ENCODE measurements at regions not wholly inside any gene's neighbourhood (a gene's known extent, or its start where the extent isn't known, plus 50 kb on each side); places are given as distances from the start of the nearest gene placed in this dataset.

DNA sequence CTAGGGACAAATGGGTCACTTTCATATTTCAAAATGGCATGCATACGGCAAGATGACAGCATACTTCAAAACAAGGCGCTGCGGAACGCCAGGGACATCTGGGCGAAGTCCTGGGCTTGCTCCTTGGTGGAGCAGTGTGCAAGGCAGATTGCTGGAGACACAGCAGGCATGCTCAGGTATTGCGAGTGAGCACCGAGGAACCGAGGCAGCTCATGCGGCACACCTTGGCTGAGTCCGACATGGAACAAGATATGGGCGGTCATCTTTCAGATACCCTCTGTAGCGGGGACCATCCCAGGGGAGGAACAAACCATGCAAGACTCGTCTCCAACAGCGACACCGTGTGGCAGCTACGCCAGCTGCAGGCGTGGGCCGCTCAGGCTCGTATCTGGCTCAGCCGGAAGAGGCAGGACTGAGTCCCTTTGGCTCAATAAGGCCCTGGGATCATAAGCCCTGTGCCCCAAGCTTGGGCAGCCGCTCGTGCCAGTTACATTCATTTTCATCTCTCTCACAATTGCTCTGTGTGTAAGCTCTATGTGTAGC is 112.4 kb downstream of the NUFIP1 start:
- Histone ChIP-seq H2AFZ (ENCODE audit: low read depth, low read length) (no peak overlapping the region), H3K4me3 (ENCODE audit: low read depth in 1 of 2, low read length in 2 of 2) (no peak overlapping the region)

DNA sequence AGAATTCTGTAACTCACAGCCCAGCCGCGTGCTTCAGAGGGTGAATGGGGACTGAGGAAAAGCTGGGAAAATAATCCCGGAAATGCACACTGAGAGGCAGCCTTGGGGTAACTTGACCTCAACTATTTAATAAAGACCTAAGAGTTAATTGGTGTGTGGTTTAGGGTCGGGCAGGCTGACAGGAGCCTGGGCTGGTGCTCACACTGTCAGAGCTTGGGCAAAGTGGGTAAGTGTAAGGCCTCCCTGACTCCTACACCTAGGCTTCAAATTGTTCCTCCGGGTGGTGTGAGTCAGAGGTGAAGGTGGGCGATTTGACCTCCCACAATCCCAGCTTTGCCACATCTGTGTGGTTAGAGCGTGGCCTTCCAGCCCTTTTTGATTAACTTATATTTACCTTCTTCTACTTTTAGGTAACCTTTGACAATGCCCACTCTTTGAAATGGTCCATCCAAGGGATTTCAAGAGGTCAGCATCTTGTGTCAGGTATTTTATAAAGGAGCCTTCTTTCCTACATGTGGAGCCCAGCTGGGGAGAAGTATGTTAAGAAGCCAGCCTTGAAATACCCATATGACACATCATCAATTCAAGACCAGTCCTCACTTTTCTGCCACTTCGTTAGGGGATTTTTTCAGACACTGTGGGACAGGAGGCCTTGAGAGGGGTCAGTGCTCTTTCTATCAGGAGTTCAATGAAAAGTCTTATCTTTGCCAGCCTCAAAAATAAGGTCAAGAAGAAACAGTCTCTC is 114.2 kb downstream of the NUFIP1 start:
- Histone ChIP-seq H3K36me3 (ENCODE audit: insufficient read depth, low read length) (no peaks in the 10 kb centered on the region), H3K4me1 (ENCODE audit: insufficient read depth, low read length) (no peaks in the 10 kb centered on the region), H3K9me3 (ENCODE audit: insufficient read depth, low read length, severe bottlenecking) (no peaks in the 10 kb centered on the region), H4K20me1 (ENCODE audit: insufficient read depth, low read length) (no peaks in the 10 kb centered on the region), H3K4me3 (ENCODE audit: low read depth in 1 of 2, low read length in 2 of 2) (no peak overlapping the region), H2AFZ (ENCODE audit: low read depth, low read length) (no peak overlapping the region), H3K27me3 (ENCODE audit: insufficient read depth, low read length, poor library complexity) (peaks cover 7% of the 10 kb centered on the region), H3K9ac (ENCODE audit: low read depth, low read length) (no peak overlapping the region), H3K27ac (ENCODE audit: low read length) (no peak overlapping the region), H3K79me2 (ENCODE audit: insufficient read depth, low read length) (no peaks in the 10 kb centered on the region), H3K4me2 (ENCODE audit: insufficient read depth, low read length) (no peak overlapping the region)
- no peak for TF ChIP-seq EZH2 (IDR thresholded peaks at IDR 0.05; ENCODE audit: borderline replicate concordance, low read depth, low read length, severe bottlenecking)
- TF ChIP-seq, protein P1, sequence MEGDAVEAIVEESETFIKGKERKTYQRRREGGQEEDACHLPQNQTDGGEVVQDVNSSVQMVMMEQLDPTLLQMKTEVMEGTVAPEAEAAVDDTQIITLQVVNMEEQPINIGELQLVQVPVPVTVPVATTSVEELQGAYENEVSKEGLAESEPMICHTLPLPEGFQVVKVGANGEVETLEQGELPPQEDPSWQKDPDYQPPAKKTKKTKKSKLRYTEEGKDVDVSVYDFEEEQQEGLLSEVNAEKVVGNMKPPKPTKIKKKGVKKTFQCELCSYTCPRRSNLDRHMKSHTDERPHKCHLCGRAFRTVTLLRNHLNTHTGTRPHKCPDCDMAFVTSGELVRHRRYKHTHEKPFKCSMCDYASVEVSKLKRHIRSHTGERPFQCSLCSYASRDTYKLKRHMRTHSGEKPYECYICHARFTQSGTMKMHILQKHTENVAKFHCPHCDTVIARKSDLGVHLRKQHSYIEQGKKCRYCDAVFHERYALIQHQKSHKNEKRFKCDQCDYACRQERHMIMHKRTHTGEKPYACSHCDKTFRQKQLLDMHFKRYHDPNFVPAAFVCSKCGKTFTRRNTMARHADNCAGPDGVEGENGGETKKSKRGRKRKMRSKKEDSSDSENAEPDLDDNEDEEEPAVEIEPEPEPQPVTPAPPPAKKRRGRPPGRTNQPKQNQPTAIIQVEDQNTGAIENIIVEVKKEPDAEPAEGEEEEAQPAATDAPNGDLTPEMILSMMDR (IDR thresholded peaks at IDR 0.05; ENCODE audit: borderline replicate concordance, extremely low read depth, low read length, poor library complexity, severe bottlenecking): no peak
- DNase-seq: no peak
- no peak for ATAC-seq (ENCODE audit: insufficient read depth, low read depth)

More for the DNA sequence above, 112.4 kb downstream of the NUFIP1 start:
- Histone ChIP-seq H3K4me1 (ENCODE audit: insufficient read depth, low read length) (no peaks in the 10 kb centered on the region), H3K27ac (ENCODE audit: low read length) (no peak overlapping the region), H3K9ac (ENCODE audit: low read depth, low read length) (no peak overlapping the region), H3K27me3 (ENCODE audit: insufficient read depth, low read length, poor library complexity) (no peaks in the 10 kb centered on the region), H4K20me1 (ENCODE audit: insufficient read depth, low read length) (no peaks in the 10 kb centered on the region), H3K9me3 (ENCODE audit: insufficient read depth, low read length, severe bottlenecking) (no peaks in the 10 kb centered on the region), H3K79me2 (ENCODE audit: insufficient read depth, low read length) (no peaks in the 10 kb centered on the region), H3K4me2 (ENCODE audit: insufficient read depth, low read length) (no peak overlapping the region), H3K36me3 (ENCODE audit: insufficient read depth, low read length) (no peaks in the 10 kb centered on the region)
- no peak for ATAC-seq (ENCODE audit: insufficient read depth, low read depth)
- TF ChIP-seq EZH2 (IDR thresholded peaks at IDR 0.05; ENCODE audit: borderline replicate concordance, low read depth, low read length, severe bottlenecking): no peak
- TF ChIP-seq, protein P1 (IDR thresholded peaks at IDR 0.05; ENCODE audit: borderline replicate concordance, extremely low read depth, low read length, poor library complexity, severe bottlenecking): peak; percentile 49
- no peak for DNase-seq

DNA sequence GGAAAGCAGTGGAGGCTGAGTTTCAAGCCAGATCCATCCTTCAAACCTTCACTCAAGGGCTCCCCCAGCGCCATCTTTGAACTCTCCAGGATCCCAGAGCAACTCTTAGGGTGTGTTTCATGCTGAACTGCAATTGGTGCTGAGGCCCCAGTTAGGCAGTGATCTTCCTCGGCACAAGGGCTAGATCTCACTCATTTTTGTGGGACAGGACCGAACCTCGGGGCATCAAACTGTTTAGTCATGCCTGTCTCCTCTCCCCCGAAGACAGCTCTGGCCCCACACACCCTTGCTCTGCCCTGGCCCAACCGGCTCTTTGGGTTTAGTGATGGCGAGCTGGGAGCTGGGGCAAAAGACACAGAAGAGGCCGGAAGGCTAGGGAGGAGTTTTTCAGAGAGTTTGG is 115.1 kb downstream of the NUFIP1 start:
- no peak for TF ChIP-seq EZH2 (IDR thresholded peaks at IDR 0.05; ENCODE audit: borderline replicate concordance, low read depth, low read length, severe bottlenecking)
- TF ChIP-seq, protein P1 (IDR thresholded peaks at IDR 0.05; ENCODE audit: borderline replicate concordance, extremely low read depth, low read length, poor library complexity, severe bottlenecking): no peak
- no peak overlapping the region for H2AFZ ChIP-seq (ENCODE audit: low read depth, low read length)
- H3K9ac ChIP-seq (ENCODE audit: low read depth, low read length): no peak overlapping the region

More for the DNA sequence above, 115.1 kb downstream of the NUFIP1 start:
- no peak overlapping the region for H3K4me2 ChIP-seq (ENCODE audit: insufficient read depth, low read length)
- H3K79me2 ChIP-seq (ENCODE audit: insufficient read depth, low read length): no peaks in the 10 kb centered on the region
- ATAC-seq (ENCODE audit: insufficient read depth, low read depth) (no peak), DNase-seq (no peak)
- no peaks in the 10 kb centered on the region for H3K9me3 ChIP-seq (ENCODE audit: insufficient read depth, low read length, severe bottlenecking)
- no peak overlapping the region for H3K27ac ChIP-seq (ENCODE audit: low read length)
- H3K4me3 ChIP-seq (ENCODE audit: low read depth in 1 of 2, low read length in 2 of 2): no peak overlapping the region
- no peaks in the 10 kb centered on the region for H4K20me1 ChIP-seq (ENCODE audit: insufficient read depth, low read length)
- peaks cover 8% of the 10 kb centered on the region for H3K27me3 ChIP-seq (ENCODE audit: insufficient read depth, low read length, poor library complexity)
- no peaks in the 10 kb centered on the region for H3K36me3 ChIP-seq (ENCODE audit: insufficient read depth, low read length)
- no peaks in the 10 kb centered on the region for H3K4me1 ChIP-seq (ENCODE audit: insufficient read depth, low read length)
